ENCODE measurements at regions not wholly inside any gene's neighbourhood (a gene's known extent, or its start where the extent isn't known, plus 50 kb on each side); places are given as distances from the start of the nearest gene placed in this dataset.

DNA sequence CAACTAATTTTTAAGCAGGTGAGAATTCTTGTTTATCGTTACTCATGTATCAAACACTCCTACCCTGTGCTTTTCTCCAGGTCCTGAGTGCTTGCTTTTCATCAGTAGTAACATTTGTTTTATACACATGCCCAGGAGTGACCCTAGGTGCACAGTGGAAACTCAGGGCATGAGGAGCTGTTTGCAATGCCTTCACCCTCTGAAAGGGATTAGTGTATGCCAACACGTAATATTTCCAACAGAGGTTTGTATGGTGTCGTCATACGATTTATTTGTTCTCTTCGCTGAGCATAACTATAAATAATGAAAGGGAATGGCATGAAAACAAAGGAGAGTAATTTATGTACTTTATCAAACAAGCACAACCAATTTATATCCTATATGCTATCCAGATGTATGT lies 537.4 kb upstream of the MMS22L start:
- peak; percentile 6 for DNase-seq

GRCh38 chr6:97822632-97823031 lies 539.6 kb upstream of the MMS22L start:
- DNase-seq = no peak

DNA sequence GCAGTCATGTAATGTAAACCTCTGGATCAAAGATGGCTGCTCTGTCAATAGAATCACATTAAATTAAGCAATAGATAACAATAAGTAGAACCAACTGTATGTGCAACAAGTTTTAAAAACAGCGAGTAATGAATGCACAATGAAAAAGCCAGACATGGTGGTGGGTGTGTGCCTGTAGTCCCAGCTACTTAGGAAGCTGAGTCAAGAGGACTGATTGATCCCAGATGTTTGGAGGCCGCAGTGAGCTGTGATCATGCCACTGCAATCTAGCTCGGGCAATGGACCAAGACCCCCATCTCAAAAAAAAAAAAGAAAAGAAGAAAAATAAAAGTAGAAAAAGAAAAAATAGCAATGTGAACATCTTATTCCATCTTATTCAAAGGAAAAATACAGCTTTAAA lies 558.7 kb upstream of the MMS22L start:
- no peak for DNase-seq

GRCh38 chr6:97842521-97842920 lies 559.5 kb upstream of the MMS22L start:
- DNase-seq = no peak

- DNase-seq = no peak
Measured at GRCh38 chr6:97849390-97849789, 566.4 kb upstream of the MMS22L start.

- DNase-seq = no peak
Measured at GRCh38 chr6:97850458-97851212, 567.6 kb upstream of the MMS22L start.

GRCh38 chr6:97863697-97864096 lies 580.7 kb upstream of the MMS22L start:
- DNase-seq = no peak

DNA sequence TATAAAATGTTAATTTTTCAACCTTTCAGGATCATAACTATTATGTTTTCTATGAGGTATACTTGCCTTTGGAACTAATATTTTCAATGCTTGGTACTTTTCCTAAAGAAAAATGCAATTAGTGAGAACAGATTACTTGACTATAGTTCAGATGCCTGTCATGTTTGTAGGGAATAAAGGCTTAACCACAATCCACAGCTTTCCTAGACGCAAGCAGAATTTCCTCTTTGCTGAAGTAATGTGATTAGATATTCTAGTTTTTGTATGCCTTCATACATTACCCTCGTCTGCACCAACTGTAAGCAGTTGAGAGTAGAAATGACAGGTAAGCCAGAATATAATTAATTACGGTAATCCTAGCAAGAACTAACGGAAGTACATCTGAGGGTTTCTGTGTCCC lies 581.4 kb upstream of the MMS22L start:
- DNase-seq = no peak

- DNase-seq = no peak
Measured at GRCh38 chr6:97864826-97865225, 581.8 kb upstream of the MMS22L start.

DNA sequence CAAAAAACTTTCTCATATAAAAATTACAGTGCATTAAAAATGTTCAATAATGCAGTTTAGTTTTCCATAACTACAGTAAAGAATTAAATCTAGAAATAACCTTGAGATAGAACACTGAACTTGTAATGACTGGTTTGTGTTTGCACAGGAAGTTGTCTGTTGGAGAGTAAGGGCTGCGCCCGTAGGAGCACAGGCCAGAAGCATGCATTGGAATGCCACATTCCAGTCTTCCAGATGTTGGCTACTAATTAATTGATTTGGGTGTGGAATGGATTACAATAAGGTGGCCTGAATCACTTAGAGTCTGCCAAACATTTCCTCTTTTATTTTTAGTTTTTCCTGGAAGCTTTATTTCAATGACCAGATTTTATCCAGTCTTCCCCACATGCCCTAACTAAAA lies 582.6 kb upstream of the MMS22L start:
- DNase-seq = no peak

DNA sequence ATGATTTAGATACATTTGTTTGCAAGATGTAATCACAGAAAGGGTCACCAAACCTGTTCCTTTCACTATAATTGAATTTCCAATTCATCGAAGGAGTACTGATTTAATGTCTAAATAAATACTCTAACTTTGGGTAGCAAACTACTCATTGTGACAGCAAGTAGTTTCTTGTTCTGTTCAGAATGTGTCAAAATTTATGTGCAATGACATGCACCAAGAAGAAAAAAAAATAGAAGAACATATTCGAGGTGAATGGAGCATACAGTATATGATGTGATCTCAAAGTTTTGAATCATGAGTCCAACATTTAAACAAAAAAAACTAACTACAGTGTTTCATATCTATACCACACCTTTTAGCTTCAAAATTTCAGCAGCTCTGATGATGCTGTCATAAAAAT lies 583.6 kb upstream of the MMS22L start:
- no peak for DNase-seq

GRCh38 chr6:97867177-97867576 lies 584.2 kb upstream of the MMS22L start:
- DNase-seq = no peak

GRCh38 chr6:97870273-97870672 lies 587.3 kb upstream of the MMS22L start:
- DNase-seq = no peak

DNA sequence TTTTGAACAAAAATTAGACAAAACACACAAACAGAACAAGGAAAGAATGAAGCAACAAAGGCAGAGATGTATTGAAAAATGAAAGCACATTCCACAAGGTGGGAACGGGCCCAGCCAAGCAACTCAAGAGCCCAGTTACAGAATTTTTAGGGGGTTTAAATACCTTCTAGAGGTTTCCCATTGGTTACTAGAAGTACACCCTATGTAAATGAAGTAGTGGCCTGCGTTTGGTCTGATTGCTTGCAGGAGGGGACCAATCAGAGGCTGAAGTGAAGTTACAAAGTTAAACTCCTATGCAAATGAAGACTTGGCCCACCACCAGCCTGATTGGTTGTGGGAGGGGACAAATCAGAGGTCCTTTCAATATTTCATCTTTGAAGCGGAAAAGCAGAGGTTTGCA lies 593.7 kb upstream of the MMS22L start:
- DNase-seq = no peak

DNA sequence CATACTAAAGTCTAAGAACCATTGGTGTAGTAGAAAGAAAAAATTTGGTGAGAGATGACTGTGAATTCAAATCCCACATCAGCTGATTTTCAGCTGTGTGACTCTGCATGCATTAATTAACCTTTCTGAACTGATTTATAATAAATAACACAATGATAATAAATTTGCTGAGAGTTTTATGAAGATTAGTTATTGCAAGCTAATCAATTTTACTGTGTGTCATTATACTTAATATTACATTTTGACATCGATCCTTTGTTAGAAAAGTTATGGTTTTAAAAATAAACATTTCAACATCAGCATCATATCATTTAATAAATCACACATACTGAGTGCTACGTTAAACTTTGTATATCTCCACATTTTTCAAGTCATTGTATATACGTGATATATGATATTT lies 599.7 kb upstream of the MMS22L start:
- no peak for DNase-seq

GRCh38 chr6:97885325-97885724 lies 602.3 kb upstream of the MMS22L start:
- DNase-seq = peak; percentile 46

DNA sequence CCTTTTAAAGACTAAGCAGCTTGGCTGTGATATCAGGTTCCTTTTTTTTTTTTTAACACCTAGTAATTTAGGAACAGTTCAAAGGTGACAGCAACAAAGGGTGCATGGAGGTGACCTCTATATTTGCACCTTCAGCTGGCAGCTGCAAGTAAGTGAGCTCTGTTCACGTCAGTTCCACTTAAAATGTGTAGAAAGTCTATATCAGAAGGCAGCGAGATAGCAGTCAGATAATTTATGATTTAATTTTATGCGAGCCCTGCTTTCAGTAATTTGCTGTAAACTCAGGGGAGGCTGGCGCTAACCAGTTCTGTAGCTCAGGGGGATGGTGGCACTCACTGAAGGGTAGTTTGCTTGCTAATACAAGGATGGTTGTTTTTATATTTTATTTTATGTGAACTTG lies 602.8 kb upstream of the MMS22L start:
- DNase-seq = peak; percentile 4

GRCh38 chr6:97901531-97901930 lies 618.5 kb upstream of the MMS22L start:
- DNase-seq = no peak

- DNase-seq = no peak
Measured at GRCh38 chr6:97909380-97909779, 626.4 kb upstream of the MMS22L start.

DNA sequence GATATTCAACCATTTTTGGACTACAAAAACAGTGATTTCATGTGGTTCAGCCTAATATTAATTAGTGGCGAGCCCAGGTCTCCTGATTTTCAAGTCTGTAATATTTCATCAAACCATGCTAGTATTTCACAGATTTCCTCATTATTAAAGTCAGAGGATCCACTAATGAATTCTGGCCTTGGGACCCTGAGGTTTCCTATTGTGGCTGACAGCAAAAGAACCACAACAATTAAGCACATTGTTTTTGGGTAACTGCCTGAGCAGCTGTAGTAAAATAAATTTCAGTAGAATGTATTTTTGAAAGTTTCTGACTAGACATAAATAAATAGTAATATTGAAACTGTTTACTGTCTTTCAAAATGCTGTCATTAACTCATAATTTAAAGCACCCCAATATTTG lies 630.7 kb upstream of the MMS22L start:
- no peak for DNase-seq

DNA sequence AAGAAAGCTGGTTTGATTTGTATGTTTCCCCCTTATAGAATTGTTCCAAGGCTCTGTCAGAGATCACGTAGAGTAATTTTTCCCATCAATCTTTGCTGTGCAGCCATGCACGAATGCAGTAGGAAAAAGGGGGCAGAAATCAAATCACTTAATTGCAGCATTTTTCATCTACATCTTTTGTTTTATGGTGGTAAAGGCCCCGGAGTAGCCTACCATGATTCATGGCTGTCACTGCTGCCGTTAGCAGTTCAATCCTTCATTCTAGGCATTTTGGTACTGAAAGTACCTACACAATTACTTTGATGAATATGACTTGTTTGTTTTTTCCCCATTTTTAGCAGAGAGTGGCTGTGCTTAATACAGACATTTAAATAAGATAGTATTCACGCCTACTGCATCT lies 631.9 kb upstream of the MMS22L start:
- DNase-seq = no peak

DNA sequence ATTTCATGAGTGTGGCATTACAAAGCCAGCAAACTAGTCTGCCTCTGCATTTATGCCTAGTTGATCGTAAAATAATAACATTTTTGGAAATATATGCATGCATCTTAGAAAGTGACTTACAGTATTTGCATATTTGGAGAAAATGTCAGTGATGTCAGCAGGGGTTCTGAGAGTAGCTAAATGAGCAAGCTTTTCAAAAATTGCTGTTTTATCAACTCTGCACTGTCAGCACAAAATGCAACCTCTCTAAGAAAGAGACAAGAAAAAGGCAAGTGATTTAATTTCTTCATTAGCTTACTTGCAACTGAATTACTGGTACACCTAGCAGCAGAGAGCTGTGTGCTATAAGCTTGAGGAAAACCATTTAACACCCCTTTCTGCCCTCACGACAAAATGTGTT lies 632.5 kb upstream of the MMS22L start:
- no peak for DNase-seq

- DNase-seq = no peak
Measured at GRCh38 chr6:97917369-97917768, 634.4 kb upstream of the MMS22L start.

- DNase-seq = no peak
Measured at GRCh38 chr6:97919046-97919445, 636.0 kb upstream of the MMS22L start.

DNA sequence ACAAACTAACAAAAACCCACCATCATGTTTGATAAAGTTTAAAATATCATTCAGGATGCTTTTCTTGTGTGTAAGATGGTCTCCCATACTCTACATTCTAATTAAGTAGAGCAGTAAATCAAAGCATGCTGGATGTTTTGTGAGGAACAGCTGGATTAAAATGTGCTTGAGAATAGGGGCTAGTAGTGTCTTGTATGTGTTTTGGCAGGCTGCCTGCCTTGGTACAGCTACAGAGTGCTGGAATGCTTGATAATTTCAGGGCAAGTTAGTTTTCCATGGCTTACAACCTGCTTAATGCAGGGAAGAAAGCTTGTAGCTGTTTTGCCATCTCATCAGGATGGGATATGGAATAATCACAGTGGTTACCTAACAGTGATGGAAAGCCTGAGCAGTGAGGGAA lies 636.6 kb upstream of the MMS22L start:
- no peak for DNase-seq

DNA sequence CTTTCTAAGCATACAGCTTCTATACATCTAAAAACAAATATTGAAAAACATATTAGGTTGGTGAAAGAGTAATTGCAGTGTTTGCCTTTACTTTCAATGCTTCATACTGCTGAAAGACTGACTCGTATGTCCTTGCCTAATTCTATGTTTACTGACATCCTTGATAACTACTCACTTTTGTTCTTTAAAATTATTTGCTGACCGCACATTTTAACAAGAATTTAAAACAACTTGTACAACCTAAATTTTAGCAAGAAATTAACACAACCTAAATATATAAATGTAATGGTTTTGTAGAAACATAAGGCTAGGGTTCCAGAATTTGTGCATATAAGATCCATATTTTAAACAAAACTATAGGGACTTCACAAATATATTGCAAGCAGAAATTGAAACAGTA lies 640.2 kb upstream of the MMS22L start:
- no peak for DNase-seq

Data from NCI-H1417 treated with DMSO at 0.1 percent for 48 hours (cell line).